DMS53 (cell line): ENCODE measurements at regions not wholly inside any gene's neighbourhood (a gene's known extent, or its start where the extent isn't known, plus 50 kb on each side); places are given as distances from the start of the nearest gene placed in this dataset.
"Not testable (repeated sequence)": the region's sequence is repeated elsewhere in the genome, so short reads cannot be mapped to it uniquely, and the experiment has no call there.

Source experiments
- DNase-seq: peaks from one replicate; lab custom pipeline; 2025; lab: John Stamatoyannopoulos, UW

GRCh38 chrX:115968436-115969252, 201.9 kb upstream of the AGTR2 start:
- DNase-seq, result peak; percentile 65

GRCh38 chrX:115970718-115971117, 199.8 kb upstream of the AGTR2 start:
- no peak for DNase-seq

GRCh38 chrX:115972717-115973116, 197.8 kb upstream of the AGTR2 start:
- DNase-seq, result no peak

- no peak for DNase-seq
These were observed 192.5 kb upstream of the AGTR2 start for GRCh38 chrX:115978068-115978467.

GRCh38 chrX:115983148-115983547, 187.4 kb upstream of the AGTR2 start:
- DNase-seq, result not testable (repeated sequence)

GRCh38 chrX:115987464-115987863, 183.1 kb upstream of the AGTR2 start:
- not testable (repeated sequence) for DNase-seq

GRCh38 chrX:115988825-115989224, 181.7 kb upstream of the AGTR2 start:
- peak; percentile 17 for DNase-seq

GRCh38 chrX:115989686-115990085, 180.9 kb upstream of the AGTR2 start:
- no peak for DNase-seq

- no peak for DNase-seq
These were observed 161.2 kb upstream of the AGTR2 start for GRCh38 chrX:116009346-116009745.

GRCh38 chrX:116009861-116010710, 160.5 kb upstream of the AGTR2 start:
- DNase-seq, result no peak

- no peak for DNase-seq
These were observed 159.6 kb upstream of the AGTR2 start for GRCh38 chrX:116010939-116011338.

GRCh38 chrX:116031331-116031730, 139.2 kb upstream of the AGTR2 start:
- DNase-seq, result no peak
